Neural cell (in vitro differentiated cells): ENCODE measurements at regions not wholly inside any gene's neighbourhood (a gene's known extent, or its start where the extent isn't known, plus 50 kb on each side); places are given as distances from the start of the nearest gene placed in this dataset.

Source experiments
- EZH2 ChIP-seq: fragments of 200-600, 300-800 bp; shearing (Covaris generic), sonication (generic); IDR thresholded peaks from 2 replicates; pipeline ENCODE4 v1.6.1; 2014; ENCODE audit warnings: antibody characterized with exemption, low read length, borderline replicate concordance, mild to moderate bottlenecking; ENCODE audit not compliant: insufficient read depth, poor library complexity, severe bottlenecking
- POLR2AphosphoS5 ChIP-seq: IDR thresholded peaks from 2 replicates; pipeline ENCODE4 v1.6.1; 2012
- SMC3 ChIP-seq: fragments of 450-650 bp; conservative IDR thresholded peaks from 2 replicates; pipeline ENCODE4 v1.6.1; 2014; ENCODE audit warnings: antibody characterized with exemption, mild to moderate bottlenecking, moderate library complexity; ENCODE audit not compliant: poor library complexity
- TAF1 ChIP-seq: IDR thresholded peaks from 2 replicates; pipeline ENCODE4 v1.6.1; 2012; ENCODE audit warnings: low read depth
- TF ChIP-seq, protein P1 (sequence below): fragments of 450-650 bp; IDR thresholded peaks from 2 replicates; pipeline ENCODE4 v1.5.1; 2014; ENCODE audit warnings: antibody characterized with exemption, mild to moderate bottlenecking, moderate library complexity; ENCODE audit not compliant: poor library complexity, severe bottlenecking
- TF ChIP-seq, protein P2 (sequence below): IDR thresholded peaks from 2 replicates; pipeline ENCODE4 v1.6.1; 2012; ENCODE audit warnings: borderline replicate concordance

DNA sequence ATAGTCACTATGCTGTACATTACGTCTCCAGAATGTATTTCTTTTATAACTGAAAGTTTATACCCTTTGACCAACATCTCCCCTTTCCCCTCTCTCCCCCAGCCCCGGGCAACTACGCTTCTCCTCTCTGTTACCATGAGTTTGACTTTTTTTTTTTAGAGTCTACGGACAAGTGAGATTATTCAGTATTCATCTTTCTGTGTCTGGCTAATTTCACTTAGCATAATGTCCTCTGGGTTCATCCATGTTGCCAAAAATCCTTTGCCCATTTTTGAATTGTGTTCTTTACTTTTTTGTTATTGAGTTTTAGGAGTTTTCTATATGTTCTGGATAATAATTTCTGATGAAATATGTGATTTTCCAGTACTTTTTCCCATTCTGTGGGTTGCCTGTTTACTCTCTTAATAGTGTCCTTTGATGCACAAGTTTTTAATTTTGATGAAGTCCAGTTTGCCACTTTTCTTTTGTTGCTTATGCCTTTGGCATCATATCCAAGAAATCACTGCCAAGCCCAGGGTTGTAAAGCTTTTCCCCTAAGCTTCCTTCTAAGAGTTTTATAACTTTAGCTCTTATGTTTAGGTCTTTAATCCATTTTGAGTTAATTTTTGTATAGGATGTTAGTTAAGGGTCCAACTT lies 126.7 kb upstream of the NSMCE3 start:
- TF ChIP-seq, protein P1, sequence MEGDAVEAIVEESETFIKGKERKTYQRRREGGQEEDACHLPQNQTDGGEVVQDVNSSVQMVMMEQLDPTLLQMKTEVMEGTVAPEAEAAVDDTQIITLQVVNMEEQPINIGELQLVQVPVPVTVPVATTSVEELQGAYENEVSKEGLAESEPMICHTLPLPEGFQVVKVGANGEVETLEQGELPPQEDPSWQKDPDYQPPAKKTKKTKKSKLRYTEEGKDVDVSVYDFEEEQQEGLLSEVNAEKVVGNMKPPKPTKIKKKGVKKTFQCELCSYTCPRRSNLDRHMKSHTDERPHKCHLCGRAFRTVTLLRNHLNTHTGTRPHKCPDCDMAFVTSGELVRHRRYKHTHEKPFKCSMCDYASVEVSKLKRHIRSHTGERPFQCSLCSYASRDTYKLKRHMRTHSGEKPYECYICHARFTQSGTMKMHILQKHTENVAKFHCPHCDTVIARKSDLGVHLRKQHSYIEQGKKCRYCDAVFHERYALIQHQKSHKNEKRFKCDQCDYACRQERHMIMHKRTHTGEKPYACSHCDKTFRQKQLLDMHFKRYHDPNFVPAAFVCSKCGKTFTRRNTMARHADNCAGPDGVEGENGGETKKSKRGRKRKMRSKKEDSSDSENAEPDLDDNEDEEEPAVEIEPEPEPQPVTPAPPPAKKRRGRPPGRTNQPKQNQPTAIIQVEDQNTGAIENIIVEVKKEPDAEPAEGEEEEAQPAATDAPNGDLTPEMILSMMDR = no peak
- TF ChIP-seq POLR2AphosphoS5 = no peak
- TF ChIP-seq, protein P2, sequence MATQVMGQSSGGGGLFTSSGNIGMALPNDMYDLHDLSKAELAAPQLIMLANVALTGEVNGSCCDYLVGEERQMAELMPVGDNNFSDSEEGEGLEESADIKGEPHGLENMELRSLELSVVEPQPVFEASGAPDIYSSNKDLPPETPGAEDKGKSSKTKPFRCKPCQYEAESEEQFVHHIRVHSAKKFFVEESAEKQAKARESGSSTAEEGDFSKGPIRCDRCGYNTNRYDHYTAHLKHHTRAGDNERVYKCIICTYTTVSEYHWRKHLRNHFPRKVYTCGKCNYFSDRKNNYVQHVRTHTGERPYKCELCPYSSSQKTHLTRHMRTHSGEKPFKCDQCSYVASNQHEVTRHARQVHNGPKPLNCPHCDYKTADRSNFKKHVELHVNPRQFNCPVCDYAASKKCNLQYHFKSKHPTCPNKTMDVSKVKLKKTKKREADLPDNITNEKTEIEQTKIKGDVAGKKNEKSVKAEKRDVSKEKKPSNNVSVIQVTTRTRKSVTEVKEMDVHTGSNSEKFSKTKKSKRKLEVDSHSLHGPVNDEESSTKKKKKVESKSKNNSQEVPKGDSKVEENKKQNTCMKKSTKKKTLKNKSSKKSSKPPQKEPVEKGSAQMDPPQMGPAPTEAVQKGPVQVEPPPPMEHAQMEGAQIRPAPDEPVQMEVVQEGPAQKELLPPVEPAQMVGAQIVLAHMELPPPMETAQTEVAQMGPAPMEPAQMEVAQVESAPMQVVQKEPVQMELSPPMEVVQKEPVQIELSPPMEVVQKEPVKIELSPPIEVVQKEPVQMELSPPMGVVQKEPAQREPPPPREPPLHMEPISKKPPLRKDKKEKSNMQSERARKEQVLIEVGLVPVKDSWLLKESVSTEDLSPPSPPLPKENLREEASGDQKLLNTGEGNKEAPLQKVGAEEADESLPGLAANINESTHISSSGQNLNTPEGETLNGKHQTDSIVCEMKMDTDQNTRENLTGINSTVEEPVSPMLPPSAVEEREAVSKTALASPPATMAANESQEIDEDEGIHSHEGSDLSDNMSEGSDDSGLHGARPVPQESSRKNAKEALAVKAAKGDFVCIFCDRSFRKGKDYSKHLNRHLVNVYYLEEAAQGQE = no peak
- no peak for TF ChIP-seq EZH2
- TF ChIP-seq TAF1 = no peak
- no peak for TF ChIP-seq SMC3
